ENCODE measurements at regions not wholly inside any gene's neighbourhood (a gene's known extent, or its start where the extent isn't known, plus 50 kb on each side); places are given as distances from the start of the nearest gene placed in this dataset.

DNA sequence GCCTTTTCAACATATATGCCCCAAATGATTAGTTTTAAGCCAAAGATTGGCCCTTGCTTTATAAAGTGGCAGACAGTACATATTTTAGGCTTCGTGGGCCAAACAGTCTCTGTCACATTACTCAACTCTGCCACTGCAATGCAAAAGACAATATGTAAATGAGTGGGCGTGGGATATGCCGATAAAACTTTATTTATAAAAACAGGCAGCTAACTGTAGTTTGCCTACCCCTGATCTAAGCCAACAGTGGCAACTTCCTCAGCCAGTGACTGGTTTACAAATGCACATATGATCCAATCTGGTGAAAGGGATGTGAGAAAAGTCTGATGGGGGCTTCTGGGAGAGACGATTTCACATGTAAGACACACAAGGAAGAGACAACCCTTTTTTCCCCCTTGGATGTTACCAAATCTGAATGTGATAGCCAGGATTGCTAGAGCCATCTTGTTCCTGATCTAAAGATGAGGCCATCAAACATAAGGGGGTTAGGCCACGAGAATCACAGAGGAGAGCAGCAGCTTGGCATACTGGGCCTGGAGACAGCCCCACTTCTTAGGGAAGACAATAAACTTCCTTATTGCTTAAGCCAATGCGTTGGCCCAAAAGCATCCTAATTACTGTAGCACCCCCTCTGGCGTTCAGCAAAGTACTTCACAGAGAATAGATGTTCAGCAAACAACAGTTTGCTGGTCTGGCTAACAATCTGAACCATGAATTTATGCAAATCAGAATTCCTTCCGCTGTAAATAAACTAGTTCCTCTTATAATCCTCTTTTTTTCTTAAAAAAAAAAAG is 75.2 kb upstream of the TMCC3 start:
- Histone ChIP-seq H3K4me1 (ENCODE audit: control insufficient read depth in 1 of 2, insufficient read depth in 2 of 2, low read length in 2 of 2) (peaks cover 7 to 9% of the 10 kb centered on the region in 2 donors), H3K9ac (ENCODE audit: insufficient read depth, low read length, poor library complexity, severe bottlenecking) (no peak overlapping the region), H3K9me3 (replicated peaks in 1 of 2; ENCODE audit: control insufficient read depth in 1 of 2, insufficient read depth in 1 of 2, low read length in 2 of 2) (no peaks in the 10 kb centered on the region), H3K27me3 (ENCODE audit: control insufficient read depth in 2 of 2, insufficient read depth in 2 of 2, low read length in 2 of 2) (no peaks in the 10 kb centered on the region), H3K4me3 (replicated peaks in 1 of 3; ENCODE audit: low read depth in 2 of 3, low read length in 3 of 3) (no peak overlapping the region), H3K36me3 (replicated peaks in 1 of 2; ENCODE audit: control insufficient read depth in 1 of 2, insufficient read depth in 2 of 2, low read length in 2 of 2) (no peaks in the 10 kb centered on the region), H3K4me2 (replicated peaks; ENCODE audit: extremely low read depth, low read length, poor library complexity, severe bottlenecking) (no peak overlapping the region), H2AFZ (ENCODE audit: insufficient read depth, low read depth, low read length, poor library complexity, severe bottlenecking) (peak overlapping the region; percentile 43), H3K27ac (ENCODE audit: low read depth in 1 of 2, low read length in 2 of 2) (no peak overlapping the region), H4K20me1 (ENCODE audit: insufficient read depth, low read length) (no peaks in the 10 kb centered on the region), H3K79me2 (ENCODE audit: insufficient read depth, low read length) (no peaks in the 10 kb centered on the region)
- no peak overlapping the region for H3K4me3 Mint-ChIP-seq
- TF ChIP-seq, protein P1, sequence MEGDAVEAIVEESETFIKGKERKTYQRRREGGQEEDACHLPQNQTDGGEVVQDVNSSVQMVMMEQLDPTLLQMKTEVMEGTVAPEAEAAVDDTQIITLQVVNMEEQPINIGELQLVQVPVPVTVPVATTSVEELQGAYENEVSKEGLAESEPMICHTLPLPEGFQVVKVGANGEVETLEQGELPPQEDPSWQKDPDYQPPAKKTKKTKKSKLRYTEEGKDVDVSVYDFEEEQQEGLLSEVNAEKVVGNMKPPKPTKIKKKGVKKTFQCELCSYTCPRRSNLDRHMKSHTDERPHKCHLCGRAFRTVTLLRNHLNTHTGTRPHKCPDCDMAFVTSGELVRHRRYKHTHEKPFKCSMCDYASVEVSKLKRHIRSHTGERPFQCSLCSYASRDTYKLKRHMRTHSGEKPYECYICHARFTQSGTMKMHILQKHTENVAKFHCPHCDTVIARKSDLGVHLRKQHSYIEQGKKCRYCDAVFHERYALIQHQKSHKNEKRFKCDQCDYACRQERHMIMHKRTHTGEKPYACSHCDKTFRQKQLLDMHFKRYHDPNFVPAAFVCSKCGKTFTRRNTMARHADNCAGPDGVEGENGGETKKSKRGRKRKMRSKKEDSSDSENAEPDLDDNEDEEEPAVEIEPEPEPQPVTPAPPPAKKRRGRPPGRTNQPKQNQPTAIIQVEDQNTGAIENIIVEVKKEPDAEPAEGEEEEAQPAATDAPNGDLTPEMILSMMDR (IDR thresholded peaks at IDR 0.05): peak; percentile 59
- intact Hi-C loops (cut with micrococcal nuclease): loop anchor here in 1 of 2 donors (5.0 kb wide), 1 partner anchor 123 kb away; no protein-coding TSS in a partner anchor
- no peaks in the 10 kb centered on the region for H3K36me3 Mint-ChIP-seq
- peak; percentile 52 to 66 (median 65) for DNase-seq
- WGBS (ENCODE audit: insufficient coverage): 78% methylated on average over 3 of the region's 8 CpGs
- H3K27ac Mint-ChIP-seq: peak overlapping the region in 3 of 7 donors; percentile 35 to 68 (median 66)
- peaks cover 0 to 7% (median 2%) of the 10 kb centered on the region in 7 donors for H3K9me3 Mint-ChIP-seq
- H3K27me3 Mint-ChIP-seq (ENCODE audit: low read depth in 3 of 3): peaks cover 4 to 10% (median 7%) of the 10 kb centered on the region in 3 donors
- H3K4me1 Mint-ChIP-seq: peaks cover 13% of the 10 kb centered on the region

DNA sequence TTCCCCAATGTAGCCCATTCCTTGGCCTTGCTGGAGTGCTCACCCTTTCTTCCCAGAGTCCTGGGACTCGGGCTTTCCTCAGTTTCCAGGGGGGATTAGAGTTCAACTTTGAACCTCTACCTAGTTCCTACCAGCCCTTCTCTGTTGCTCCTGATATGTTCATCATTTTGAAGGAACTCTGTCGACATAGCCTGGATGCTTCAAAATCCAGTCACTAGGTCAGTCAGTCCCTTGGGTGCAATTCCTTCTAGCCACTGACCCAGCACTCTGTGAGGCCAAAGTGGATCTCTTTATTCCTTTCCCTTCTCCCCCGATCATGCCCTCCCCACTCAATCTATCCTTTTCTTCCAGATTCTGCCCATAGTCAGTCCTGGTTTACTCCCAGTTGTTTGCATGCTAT is 72.3 kb upstream of the TMCC3 start:
- TF ChIP-seq, protein P1 (IDR thresholded peaks at IDR 0.05): no peak
- no peaks in the 10 kb centered on the region for H3K79me2 ChIP-seq (ENCODE audit: insufficient read depth, low read length)
- no peaks in the 10 kb centered on the region for H3K36me3 ChIP-seq (replicated peaks in 1 of 2; ENCODE audit: control insufficient read depth in 1 of 2, insufficient read depth in 2 of 2, low read length in 2 of 2)
- intact Hi-C loops (cut with micrococcal nuclease): no loop called here
- Mint-ChIP-seq H3K4me1 (peaks cover 13% of the 10 kb centered on the region), H3K27ac (peak overlapping the region in 1 of 7 donors; percentile 31), H3K27me3 (ENCODE audit: low read depth in 3 of 3) (peaks cover 4 to 10% (median 6%) of the 10 kb centered on the region in 3 donors), H3K36me3 (no peaks in the 10 kb centered on the region), H3K9me3 (peaks cover 0 to 4% (median 0%) of the 10 kb centered on the region in 7 donors), H3K4me3 (no peak overlapping the region)
- H2AFZ ChIP-seq (ENCODE audit: insufficient read depth, low read depth, low read length, poor library complexity, severe bottlenecking): no peak overlapping the region
- no peak overlapping the region for H3K9ac ChIP-seq (ENCODE audit: insufficient read depth, low read length, poor library complexity, severe bottlenecking)
- 88% methylated on average over 3 of the region's 3 CpGs for WGBS (ENCODE audit: insufficient coverage)
- no peak overlapping the region for H3K27ac ChIP-seq (ENCODE audit: low read depth in 1 of 2, low read length in 2 of 2)
- H3K4me1 ChIP-seq (ENCODE audit: control insufficient read depth in 1 of 2, insufficient read depth in 2 of 2, low read length in 2 of 2): peaks cover 7 to 9% of the 10 kb centered on the region in 2 donors
- no peak overlapping the region for H3K4me3 ChIP-seq (replicated peaks in 1 of 3; ENCODE audit: low read depth in 2 of 3, low read length in 3 of 3)
- H3K9me3 ChIP-seq (replicated peaks in 1 of 2; ENCODE audit: control insufficient read depth in 1 of 2, insufficient read depth in 1 of 2, low read length in 2 of 2): no peaks in the 10 kb centered on the region
- no peaks in the 10 kb centered on the region for H4K20me1 ChIP-seq (ENCODE audit: insufficient read depth, low read length)
- no peak overlapping the region for H3K4me2 ChIP-seq (replicated peaks; ENCODE audit: extremely low read depth, low read length, poor library complexity, severe bottlenecking)
- no peak for DNase-seq
- H3K27me3 ChIP-seq (ENCODE audit: control insufficient read depth in 2 of 2, insufficient read depth in 2 of 2, low read length in 2 of 2): no peaks in the 10 kb centered on the region

Measured in CD14-positive monocyte (primary cell).